NCI-H2196 treated with DMSO at 0.1 percent for 48 hours (cell line): ENCODE measurements at regions not wholly inside any gene's neighbourhood (a gene's known extent, or its start where the extent isn't known, plus 50 kb on each side); places are given as distances from the start of the nearest gene placed in this dataset.
"Not testable (repeated sequence)": the region's sequence is repeated elsewhere in the genome, so short reads cannot be mapped to it uniquely, and the experiment has no call there.

Experiments
- DNase-seq: peaks from one replicate; lab custom pipeline; 2025; ENCODE audit not compliant: unreplicated experiment; lab: John Stamatoyannopoulos, UW

GRCh38 chr3:66836363-66837152 lies 161.5 kb upstream of the KBTBD8 start:
- no peak for DNase-seq

DNA sequence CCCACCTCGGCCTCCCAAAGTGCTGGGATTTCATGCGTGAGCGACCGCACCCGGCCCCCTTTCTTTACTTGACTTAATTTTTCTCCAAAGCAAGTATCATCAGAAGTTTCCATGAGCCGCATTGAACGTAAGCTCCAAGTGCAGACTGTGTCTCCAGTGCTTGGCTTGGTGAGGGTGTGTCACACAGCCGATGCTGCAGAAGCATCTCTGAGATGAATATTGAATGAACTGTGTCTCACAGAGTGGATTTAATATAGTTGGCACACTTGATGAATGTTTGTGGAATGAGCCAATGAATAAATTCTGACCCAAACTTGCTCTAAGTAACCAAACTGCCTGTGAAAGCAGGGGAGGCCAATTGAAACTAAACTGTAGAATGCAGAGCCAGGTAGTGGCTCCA lies 159.4 kb upstream of the KBTBD8 start:
- DNase-seq = no peak

DNA sequence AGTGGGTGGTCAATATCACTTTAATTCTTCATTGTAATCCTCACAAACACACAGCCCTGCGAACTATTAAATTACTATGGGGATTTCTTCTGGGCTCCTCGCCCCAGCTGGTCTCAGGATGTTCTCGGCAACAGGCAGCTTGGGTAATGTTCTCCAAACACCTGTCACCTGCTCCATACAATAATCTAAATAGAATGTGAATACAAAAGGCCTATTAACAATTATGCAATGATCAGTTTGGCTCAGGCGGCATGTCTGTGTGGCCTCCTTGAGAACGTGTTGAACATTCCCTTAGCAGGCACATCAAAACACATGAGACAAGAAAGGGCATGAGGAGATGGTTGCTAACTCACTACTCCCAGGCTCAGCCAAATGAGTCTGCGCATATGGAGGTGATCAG lies 158.6 kb upstream of the KBTBD8 start:
- DNase-seq = no peak

GRCh38 chr3:66842761-66843464 lies 155.2 kb upstream of the KBTBD8 start:
- DNase-seq = not testable (repeated sequence)

DNA sequence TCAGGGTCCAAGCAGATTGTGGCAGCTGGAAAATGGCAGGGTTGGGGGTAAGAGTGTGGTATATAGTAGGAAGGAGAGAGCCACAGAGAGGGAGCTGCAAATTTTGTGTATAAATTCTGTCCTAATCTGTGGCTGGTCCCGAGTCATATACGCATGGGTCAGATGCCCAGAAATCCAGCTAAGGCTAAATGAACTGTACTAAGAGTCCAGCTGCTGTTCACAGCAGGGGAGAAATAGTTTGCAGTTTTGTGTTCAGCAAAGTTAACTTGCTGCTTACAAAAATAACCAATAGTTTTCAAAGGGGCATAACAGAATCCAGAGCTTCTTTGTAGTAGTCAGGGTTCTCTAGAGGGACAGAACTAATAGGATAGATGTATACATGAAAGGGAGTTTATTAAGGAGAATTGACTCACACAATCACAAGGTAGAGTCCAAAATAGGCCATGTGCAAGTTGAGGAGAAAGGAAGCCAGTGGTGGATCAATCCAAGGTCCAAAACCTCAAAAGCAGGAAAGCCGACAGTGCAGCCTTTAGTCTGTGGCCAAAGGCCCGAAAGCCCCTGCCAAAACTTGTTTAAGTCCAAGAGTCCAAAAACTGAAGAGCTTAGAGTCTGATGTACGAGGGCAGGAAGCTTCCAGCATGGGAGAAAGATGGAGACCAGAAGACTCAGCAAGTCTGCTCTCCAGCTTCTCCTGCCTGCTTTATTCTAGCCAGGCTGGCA lies 146.1 kb upstream of the KBTBD8 start:
- no peak for DNase-seq

DNA sequence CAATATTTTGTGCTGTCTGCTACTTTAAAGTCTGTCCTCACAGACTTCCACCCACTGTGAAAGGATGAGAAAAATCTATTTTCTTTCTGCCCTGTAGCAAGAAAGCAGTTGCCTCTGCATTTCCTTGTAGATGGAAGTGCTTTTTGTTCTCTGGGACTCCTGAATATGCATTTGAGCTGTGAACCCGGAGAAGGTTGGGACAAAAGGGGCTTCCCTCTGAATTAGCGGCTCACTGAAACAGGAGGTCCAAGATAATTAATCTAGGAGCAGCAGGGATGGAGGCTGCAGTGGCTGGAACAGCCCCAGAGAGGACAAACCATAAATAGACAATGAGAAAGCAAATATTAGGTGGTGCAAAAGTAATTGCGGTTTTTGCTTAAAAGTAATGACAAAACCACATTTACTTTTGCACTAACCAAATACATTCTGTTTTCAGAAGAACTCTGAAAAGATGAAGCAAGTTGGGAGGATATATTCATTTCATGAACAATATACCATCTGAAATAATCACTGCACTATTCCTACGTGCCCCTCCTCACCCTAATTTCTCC lies 143.4 kb upstream of the KBTBD8 start:
- DNase-seq = no peak

DNA sequence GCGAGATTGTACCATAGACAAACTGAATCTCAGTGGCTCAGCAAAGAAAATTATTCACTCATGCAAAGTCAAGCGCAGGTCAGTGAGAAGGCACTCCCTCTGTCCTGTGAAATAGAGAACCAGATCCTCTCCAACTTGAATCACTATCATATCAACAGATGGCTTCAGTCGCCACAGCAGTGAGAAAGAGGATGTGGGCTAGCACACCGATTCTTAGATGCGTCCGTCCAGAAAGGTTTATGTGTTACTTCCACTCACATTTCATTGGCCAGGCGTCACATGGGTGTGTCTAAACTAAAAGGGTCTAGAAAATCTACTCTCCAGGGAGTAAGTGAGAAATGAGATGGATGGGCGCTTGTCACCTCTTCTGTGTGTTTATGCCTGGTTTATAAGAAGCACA lies 141.6 kb upstream of the KBTBD8 start:
- DNase-seq = no peak

DNA sequence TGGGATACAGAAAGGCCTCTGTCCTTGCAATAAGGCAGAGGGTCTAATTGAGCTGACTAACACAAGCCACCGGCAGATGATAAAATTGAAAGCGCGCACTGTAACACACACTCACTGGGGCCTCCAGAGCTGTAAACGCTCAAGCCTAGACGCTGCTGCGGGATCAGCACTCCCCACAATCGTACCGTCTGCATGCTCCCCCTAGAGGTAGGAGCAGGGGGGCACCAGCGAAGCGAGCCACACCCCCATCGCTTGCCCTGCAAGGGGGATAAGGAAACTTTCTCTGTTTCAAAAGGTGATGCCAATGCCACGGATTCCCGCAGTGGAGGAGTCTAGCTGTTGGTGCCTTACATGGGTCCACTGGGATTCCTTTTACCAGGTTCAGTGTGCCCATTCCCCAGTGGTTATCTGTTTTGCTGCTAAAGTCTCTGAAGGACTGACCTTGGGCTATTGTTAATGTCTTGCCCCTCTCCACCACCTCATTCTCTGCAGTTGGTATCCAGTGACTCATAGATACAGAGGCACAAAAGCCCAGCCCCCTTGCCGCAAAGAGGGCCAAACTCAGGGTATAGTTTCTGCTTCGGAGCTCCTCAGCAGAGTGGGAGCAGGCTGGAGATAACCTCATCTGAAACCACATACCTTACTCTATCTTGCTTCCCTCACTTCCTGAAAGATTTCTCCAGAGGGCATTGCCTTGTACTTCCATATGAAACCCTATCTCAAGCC lies 139.3 kb upstream of the KBTBD8 start:
- DNase-seq = no peak

GRCh38 chr3:66860771-66861170 lies 137.3 kb upstream of the KBTBD8 start:
- DNase-seq = no peak

DNA sequence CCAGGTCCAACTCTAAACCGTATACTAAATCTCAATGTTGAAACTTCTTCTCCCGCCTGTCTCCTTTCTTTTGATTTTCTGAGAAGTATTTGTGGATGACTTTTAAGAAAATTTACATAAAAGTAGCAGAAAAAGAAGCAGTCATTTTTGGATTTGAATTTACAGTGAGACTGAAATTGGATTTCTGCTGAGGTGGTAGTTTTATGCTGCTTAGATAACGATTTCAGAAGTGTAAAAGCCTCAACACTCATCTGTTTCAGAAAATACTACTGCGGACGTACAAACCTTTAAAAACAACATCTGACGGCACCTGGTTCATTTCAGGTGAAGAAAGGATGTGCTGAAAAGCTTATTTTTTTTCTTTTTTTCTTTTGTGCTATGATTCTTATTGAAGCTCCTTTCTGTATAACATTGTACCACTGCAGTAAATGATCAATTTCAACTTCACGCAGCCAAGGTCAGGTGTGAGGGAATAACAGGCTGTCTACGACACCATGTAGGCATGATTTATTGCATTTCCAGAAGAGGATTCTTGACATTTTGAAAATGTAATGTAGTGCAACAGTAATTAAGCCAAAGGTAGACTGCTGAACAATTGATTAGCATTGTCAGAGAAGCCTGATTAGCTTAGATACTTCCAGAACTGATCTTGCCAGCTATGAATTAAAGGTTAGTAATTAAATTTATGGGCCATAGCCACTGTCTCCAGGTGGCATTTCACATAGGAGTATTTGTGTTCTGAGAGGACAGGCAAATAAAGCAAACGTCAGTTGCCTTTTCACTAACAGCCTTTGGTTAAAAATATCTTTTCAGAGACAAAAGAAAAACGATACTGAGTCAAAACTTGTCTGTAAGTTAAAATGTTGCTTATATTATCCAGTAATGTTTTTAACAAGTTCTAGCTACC lies 134.6 kb upstream of the KBTBD8 start:
- no peak for DNase-seq

DNA sequence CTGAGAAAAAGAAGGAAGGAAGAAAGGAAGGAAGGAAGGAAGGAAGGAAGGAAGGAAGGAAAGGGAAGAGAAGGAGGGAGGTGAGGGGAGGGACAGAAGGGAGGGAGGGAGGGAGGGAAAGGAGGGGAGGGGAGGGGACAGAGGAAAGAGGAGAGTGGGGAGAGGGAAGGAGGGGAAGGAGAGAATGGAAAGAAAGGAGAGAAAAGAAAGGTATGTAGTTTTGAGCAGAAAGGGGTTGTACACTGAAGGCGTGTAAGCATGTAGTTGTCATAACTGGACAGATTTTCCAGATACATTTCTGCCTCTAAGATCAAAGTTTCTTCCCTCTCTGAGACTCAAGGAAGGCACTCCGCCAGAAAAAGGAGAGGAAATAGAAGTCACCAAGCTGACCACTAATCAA lies 113.4 kb upstream of the KBTBD8 start:
- no peak for DNase-seq

- no peak for DNase-seq
Observed at GRCh38 chr3:66885326-66886000, 112.6 kb upstream of the KBTBD8 start.

- DNase-seq = no peak
Observed at GRCh38 chr3:66889750-66890494, 108.2 kb upstream of the KBTBD8 start.

- no peak for DNase-seq
Observed at GRCh38 chr3:66898155-66898554, 100.0 kb upstream of the KBTBD8 start.

DNA sequence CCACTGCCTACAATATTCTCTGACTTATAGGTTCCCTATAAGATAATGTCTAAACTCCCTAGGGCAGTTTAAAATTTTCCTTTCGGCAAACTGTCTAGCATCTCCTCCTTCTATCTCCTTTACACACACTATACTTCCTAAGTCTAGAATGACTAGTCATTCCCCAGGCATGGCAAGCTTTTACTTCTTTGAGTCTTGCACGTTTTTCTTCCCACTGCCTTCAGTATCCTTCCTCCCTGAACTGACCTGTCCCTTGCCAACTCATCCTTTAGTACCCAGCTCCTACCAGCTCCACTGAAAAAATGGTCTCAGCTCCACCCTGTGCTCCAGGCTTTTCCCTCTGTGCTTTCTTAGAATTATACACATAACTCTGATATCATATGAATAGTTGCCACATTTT lies 93.8 kb upstream of the KBTBD8 start:
- DNase-seq = no peak

DNA sequence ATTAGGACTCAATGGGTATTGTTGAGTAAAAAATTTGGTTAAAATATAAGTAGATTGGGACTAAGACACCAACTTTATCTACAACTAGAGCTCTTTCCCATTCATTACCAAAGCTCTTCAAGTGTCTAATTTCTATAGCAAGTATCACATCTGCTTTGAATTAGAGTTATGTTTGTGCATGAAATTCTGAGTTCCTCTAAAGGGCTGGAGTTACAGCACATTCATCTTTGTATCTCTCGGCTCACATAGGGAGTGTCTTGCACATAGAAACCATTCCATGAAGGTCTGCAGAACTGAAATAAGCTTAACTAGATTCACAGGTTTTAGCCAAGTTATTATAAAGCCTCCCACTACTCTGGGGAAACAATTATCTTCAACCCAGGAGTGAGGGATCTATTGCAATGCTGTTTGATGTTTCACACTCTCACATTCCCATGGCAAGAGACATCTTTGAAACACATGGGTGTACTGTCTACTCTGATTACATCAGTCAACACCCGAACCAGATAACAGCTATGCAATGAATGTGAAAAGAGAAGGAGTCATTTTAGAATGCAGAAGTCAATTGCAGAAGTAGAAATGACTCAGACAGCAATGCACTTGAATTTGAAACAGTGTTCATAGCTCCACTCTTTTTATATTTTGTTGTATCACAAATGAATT lies 93.1 kb upstream of the KBTBD8 start:
- no peak for DNase-seq

- DNase-seq = no peak
Observed at GRCh38 chr3:66907136-66907535, 91.0 kb upstream of the KBTBD8 start.
